ENCODE measurements at regions not wholly inside any gene's neighbourhood (a gene's known extent, or its start where the extent isn't known, plus 50 kb on each side); places are given as distances from the start of the nearest gene placed in this dataset.

DNA sequence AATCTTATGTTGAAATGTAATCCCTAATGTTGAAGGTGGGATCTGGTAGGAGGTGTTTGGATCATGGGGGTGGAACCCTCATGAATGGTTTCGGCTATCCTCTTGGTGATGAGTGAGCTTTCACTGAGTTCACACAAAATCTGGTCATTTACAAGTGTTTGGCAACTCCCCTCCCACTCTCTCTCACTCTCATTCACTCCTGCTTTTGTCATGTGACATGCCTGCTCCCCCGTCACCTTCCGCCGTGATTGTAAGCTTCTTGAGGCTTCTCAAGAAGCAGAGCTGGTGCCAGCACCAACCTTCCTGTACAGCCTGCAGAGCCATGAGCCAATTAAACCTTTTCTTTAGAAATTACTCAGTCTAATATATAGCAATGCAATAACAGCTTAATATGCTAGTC, 245.4 kb downstream of the BMP4 start:
- TF ChIP-seq, protein P1, sequence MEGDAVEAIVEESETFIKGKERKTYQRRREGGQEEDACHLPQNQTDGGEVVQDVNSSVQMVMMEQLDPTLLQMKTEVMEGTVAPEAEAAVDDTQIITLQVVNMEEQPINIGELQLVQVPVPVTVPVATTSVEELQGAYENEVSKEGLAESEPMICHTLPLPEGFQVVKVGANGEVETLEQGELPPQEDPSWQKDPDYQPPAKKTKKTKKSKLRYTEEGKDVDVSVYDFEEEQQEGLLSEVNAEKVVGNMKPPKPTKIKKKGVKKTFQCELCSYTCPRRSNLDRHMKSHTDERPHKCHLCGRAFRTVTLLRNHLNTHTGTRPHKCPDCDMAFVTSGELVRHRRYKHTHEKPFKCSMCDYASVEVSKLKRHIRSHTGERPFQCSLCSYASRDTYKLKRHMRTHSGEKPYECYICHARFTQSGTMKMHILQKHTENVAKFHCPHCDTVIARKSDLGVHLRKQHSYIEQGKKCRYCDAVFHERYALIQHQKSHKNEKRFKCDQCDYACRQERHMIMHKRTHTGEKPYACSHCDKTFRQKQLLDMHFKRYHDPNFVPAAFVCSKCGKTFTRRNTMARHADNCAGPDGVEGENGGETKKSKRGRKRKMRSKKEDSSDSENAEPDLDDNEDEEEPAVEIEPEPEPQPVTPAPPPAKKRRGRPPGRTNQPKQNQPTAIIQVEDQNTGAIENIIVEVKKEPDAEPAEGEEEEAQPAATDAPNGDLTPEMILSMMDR (IDR thresholded peaks at IDR 0.05) = no peak
- no peak for TF ChIP-seq EZH2 (IDR thresholded peaks at IDR 0.05; ENCODE audit: borderline replicate concordance, insufficient read depth, low read depth, low read length, poor library complexity, severe bottlenecking)

Data from B cell (primary cell).